ENCODE measurements at regions not wholly inside any gene's neighbourhood (a gene's known extent, or its start where the extent isn't known, plus 50 kb on each side); places are given as distances from the start of the nearest gene placed in this dataset.

DNA sequence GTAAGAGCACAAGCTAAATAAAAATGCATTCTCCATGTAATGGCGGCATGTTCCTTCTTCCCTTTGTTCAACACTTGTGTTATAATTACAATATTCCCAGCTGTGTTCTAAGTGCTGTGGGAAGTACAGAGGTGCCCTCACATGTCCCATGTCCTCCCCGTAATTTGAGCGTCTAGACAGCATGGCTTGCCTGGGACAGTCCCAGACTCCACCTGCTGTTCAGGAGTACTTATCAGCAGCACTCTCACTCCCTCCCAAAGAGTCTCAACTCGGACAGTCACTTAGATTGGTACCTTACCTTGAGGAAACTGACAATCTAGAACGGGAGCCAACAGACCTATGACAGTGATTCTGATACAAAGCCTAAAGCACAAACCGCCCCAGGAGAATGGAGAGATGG, 370.5 kb downstream of the EIPR1 start:
- no peaks in the 10 kb centered on the region for H3K79me2 ChIP-seq (ENCODE audit: control insufficient read depth, insufficient read depth, low read length)
- H4K20me1 ChIP-seq (ENCODE audit: control insufficient read depth, extremely low read depth, insufficient read depth, low read length): no peaks in the 10 kb centered on the region
- no peak overlapping the region for H3K27ac ChIP-seq (ENCODE audit: insufficient read depth, low read length)
- TF ChIP-seq EZH2 (IDR thresholded peaks at IDR 0.05; ENCODE audit: low read length, missing control alignments): no peak
- no peak for TF ChIP-seq CTCF (conservative IDR thresholded peaks at IDR 0.05 in 1 of 2, IDR thresholded peaks at IDR 0.05 in 1 of 2; ENCODE audit: low read depth in 1 of 2, low read length in 2 of 2)
- no peak overlapping the region for H3K9ac ChIP-seq (ENCODE audit: insufficient read depth, low read length)
- no peaks in the 10 kb centered on the region for H3K27me3 ChIP-seq (ENCODE audit: control insufficient read depth, insufficient read depth, low read length)
- no peaks in the 10 kb centered on the region for H3K9me3 ChIP-seq (ENCODE audit: control insufficient read depth, insufficient read depth, low read depth, low read length)
- no peak overlapping the region for H3K4me3 ChIP-seq (replicated peaks in 1 of 4; ENCODE audit: control extremely low read depth in 1 of 4, insufficient read depth in 1 of 4, low read depth in 3 of 4, low read length in 4 of 4)
- H3K36me3 ChIP-seq (ENCODE audit: control insufficient read depth, insufficient read depth, low read length): no peaks in the 10 kb centered on the region
- no peak overlapping the region for H2AFZ ChIP-seq (ENCODE audit: low read length)
- H3K4me1 ChIP-seq (ENCODE audit: control insufficient read depth, extremely low read depth, insufficient read depth, low read length): no peaks in the 10 kb centered on the region
- no peak overlapping the region for H3K4me2 ChIP-seq (ENCODE audit: extremely low read depth, insufficient read depth, low read length)
- DNase-seq (ENCODE audit: low read depth in 2 of 2): no peak

DNA sequence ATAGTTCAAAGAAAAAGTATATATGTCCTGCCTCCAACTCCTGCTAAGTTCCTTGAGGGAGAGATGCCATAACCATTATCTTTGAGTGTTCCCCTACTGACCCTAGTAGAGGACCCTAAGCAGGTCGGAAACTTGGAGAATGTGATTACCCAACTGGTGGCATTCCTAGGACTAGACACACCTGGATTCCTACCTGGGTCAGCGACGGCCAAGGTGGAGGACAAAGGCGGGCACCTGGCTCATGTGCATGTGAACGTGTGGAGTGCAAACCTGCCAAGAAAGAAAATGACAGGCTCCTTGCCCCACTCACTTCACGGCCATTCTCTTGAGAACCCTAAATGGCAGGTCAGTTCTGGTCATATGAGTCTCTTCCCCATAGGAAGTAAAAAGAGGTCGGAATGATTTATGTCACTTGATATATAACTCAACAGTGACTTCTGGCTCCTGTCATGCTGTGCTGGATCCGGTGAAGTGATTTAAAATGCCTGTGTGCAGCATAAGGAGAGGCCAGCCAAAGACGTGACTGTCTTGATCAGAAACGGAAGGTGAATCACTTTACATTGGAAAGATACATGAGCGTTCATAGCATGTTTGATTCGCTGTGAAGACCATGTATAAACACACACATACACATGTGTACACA, 371.6 kb downstream of the EIPR1 start:
- H3K9me3 ChIP-seq (ENCODE audit: control insufficient read depth, insufficient read depth, low read depth, low read length): no peaks in the 10 kb centered on the region
- TF ChIP-seq CTCF (conservative IDR thresholded peaks at IDR 0.05 in 1 of 2, IDR thresholded peaks at IDR 0.05 in 1 of 2; ENCODE audit: low read depth in 1 of 2, low read length in 2 of 2): no peak
- no peak for TF ChIP-seq EZH2 (IDR thresholded peaks at IDR 0.05; ENCODE audit: low read length, missing control alignments)
- H3K27me3 ChIP-seq (ENCODE audit: control insufficient read depth, insufficient read depth, low read length): no peaks in the 10 kb centered on the region
- H3K4me1 ChIP-seq (ENCODE audit: control insufficient read depth, extremely low read depth, insufficient read depth, low read length): no peaks in the 10 kb centered on the region
- H3K4me2 ChIP-seq (ENCODE audit: extremely low read depth, insufficient read depth, low read length): no peak overlapping the region
- no peaks in the 10 kb centered on the region for H3K79me2 ChIP-seq (ENCODE audit: control insufficient read depth, insufficient read depth, low read length)
- no peak overlapping the region for H2AFZ ChIP-seq (ENCODE audit: low read length)
- H3K36me3 ChIP-seq (ENCODE audit: control insufficient read depth, insufficient read depth, low read length): no peaks in the 10 kb centered on the region
- no peak overlapping the region for H3K4me3 ChIP-seq (replicated peaks in 1 of 4; ENCODE audit: control extremely low read depth in 1 of 4, insufficient read depth in 1 of 4, low read depth in 3 of 4, low read length in 4 of 4)
- H4K20me1 ChIP-seq (ENCODE audit: control insufficient read depth, extremely low read depth, insufficient read depth, low read length): no peaks in the 10 kb centered on the region
- H3K27ac ChIP-seq (ENCODE audit: insufficient read depth, low read length): no peak overlapping the region
- H3K9ac ChIP-seq (ENCODE audit: insufficient read depth, low read length): no peak overlapping the region
- DNase-seq (ENCODE audit: low read depth in 2 of 2): no peak

DNA sequence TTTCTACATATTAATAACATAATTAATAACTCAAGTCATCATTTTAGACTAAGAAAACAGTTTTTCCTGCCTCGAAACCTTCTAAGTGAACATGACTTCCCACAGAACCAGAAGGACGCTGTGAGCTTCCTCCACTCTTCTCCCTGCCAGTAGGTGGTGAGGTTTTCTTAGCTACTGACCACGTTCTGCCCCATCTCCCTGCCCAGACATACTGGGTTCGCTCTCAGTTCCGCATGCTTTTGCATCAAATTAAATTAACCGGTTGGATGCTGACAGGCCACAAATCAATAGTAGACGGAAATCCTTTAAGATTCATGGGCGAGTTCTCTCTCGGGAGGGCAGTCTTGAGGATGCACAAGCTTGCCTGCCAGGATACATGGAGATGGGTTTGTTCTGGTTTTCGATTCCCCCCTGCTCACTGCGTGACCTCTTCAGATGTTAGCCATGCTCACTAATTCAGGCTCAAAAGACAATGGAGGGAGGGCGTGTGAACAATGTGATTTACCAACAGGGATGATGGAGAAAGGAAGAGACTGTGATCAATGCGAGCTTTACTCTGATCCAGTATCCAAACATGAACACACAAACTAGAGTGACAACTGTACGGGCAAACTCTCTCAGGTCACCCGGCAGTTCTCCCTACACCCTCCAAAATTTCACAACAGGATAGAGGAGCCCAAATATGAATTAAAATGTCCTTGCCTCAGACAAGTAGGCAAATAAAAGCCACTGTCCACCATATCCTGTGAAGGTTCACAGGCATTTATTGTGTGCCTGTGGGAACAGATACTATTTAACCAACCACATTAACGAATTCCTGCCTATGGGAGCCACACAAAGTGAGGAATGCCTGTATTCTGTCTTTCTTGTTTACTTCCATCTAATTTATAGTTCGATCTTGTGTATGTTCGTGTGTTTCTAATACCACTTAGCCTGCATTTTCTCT, 375.7 kb downstream of the EIPR1 start:
- H4K20me1 ChIP-seq (ENCODE audit: control insufficient read depth, extremely low read depth, insufficient read depth, low read length): no peaks in the 10 kb centered on the region
- TF ChIP-seq EZH2 (IDR thresholded peaks at IDR 0.05; ENCODE audit: low read length, missing control alignments): no peak
- TF ChIP-seq CTCF (conservative IDR thresholded peaks at IDR 0.05 in 1 of 2, IDR thresholded peaks at IDR 0.05 in 1 of 2; ENCODE audit: low read depth in 1 of 2, low read length in 2 of 2): no peak
- H2AFZ ChIP-seq (ENCODE audit: low read length): no peak overlapping the region
- no peak overlapping the region for H3K27ac ChIP-seq (ENCODE audit: insufficient read depth, low read length)
- H3K4me2 ChIP-seq (ENCODE audit: extremely low read depth, insufficient read depth, low read length): no peak overlapping the region
- no peaks in the 10 kb centered on the region for H3K79me2 ChIP-seq (ENCODE audit: control insufficient read depth, insufficient read depth, low read length)
- H3K4me3 ChIP-seq (replicated peaks in 1 of 4; ENCODE audit: control extremely low read depth in 1 of 4, insufficient read depth in 1 of 4, low read depth in 3 of 4, low read length in 4 of 4): no peak overlapping the region
- no peaks in the 10 kb centered on the region for H3K27me3 ChIP-seq (ENCODE audit: control insufficient read depth, insufficient read depth, low read length)
- H3K9ac ChIP-seq (ENCODE audit: insufficient read depth, low read length): no peak overlapping the region
- no peaks in the 10 kb centered on the region for H3K36me3 ChIP-seq (ENCODE audit: control insufficient read depth, insufficient read depth, low read length)
- no peaks in the 10 kb centered on the region for H3K4me1 ChIP-seq (ENCODE audit: control insufficient read depth, extremely low read depth, insufficient read depth, low read length)
- no peaks in the 10 kb centered on the region for H3K9me3 ChIP-seq (ENCODE audit: control insufficient read depth, insufficient read depth, low read depth, low read length)
- DNase-seq (ENCODE audit: low read depth in 2 of 2): no peak

All from fibroblast of lung (primary cell).